ENCODE measurements at regions not wholly inside any gene's neighbourhood (a gene's known extent, or its start where the extent isn't known, plus 50 kb on each side); places are given as distances from the start of the nearest gene placed in this dataset.
"Not testable (repeated sequence)": the region's sequence is repeated elsewhere in the genome, so short reads cannot be mapped to it uniquely, and the experiment has no call there.

DNA sequence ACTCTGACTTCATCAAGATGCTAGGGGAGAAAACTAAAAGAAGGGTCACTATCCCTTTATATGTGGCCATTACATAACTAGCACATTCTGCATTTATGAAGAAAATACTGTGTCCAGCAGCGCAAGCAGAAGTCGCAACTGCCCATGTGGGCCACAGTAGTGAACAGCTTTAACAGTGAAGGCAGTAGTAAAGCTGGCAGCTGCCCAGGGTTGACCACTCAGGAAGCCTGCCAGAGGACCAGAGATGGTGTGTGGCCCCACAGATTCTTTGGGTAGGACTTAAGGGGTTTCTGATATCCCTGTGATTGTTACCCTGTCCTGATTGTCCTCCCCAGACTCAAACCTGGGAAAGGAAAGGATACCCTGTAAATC, 88.3 kb upstream of the NT5E start:
- DNase-seq, result no peak
- Mint-ChIP-seq H3K4me1 (ENCODE audit: low read depth, unreplicated experiment) (no peaks in the 10 kb centered on the region), H3K4me3 (ENCODE audit: unreplicated experiment) (no peak overlapping the region), H3K27ac (ENCODE audit: unreplicated experiment) (no peak overlapping the region), H3K9me3 (ENCODE audit: unreplicated experiment) (no peaks in the 10 kb centered on the region), H3K36me3 (ENCODE audit: insufficient read depth, unreplicated experiment) (no peaks in the 10 kb centered on the region), H3K27me3 (ENCODE audit: insufficient read depth, unreplicated experiment) (no peaks in the 10 kb centered on the region)
- POLR2A ChIA-PET, result interaction anchor here (1.2 kb wide), 1 partner anchor 317 kb away, joined by 3 read pairs; no protein-coding TSS in a partner anchor
- H3K36me3 ChIP-seq (ENCODE audit: control insufficient read depth, insufficient read depth, low read length), result no peaks in the 10 kb centered on the region
- no peaks in the 10 kb centered on the region for H3K27me3 ChIP-seq (replicated peaks; ENCODE audit: control insufficient read depth, insufficient read depth, low read length)
- peaks cover 14% of the 10 kb centered on the region for H3K4me1 ChIP-seq
- no peak overlapping the region for H3K4me3 ChIP-seq (ENCODE audit: low read depth, low read length)
- no peaks in the 10 kb centered on the region for H3K9me3 ChIP-seq
- BruUV-seq (replicated peaks), result no TSS peak
- TF ChIP-seq, protein P1, sequence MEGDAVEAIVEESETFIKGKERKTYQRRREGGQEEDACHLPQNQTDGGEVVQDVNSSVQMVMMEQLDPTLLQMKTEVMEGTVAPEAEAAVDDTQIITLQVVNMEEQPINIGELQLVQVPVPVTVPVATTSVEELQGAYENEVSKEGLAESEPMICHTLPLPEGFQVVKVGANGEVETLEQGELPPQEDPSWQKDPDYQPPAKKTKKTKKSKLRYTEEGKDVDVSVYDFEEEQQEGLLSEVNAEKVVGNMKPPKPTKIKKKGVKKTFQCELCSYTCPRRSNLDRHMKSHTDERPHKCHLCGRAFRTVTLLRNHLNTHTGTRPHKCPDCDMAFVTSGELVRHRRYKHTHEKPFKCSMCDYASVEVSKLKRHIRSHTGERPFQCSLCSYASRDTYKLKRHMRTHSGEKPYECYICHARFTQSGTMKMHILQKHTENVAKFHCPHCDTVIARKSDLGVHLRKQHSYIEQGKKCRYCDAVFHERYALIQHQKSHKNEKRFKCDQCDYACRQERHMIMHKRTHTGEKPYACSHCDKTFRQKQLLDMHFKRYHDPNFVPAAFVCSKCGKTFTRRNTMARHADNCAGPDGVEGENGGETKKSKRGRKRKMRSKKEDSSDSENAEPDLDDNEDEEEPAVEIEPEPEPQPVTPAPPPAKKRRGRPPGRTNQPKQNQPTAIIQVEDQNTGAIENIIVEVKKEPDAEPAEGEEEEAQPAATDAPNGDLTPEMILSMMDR (IDR thresholded peaks at IDR 0.05; ENCODE audit: insufficient read depth in 1 of 2, low read depth in 1 of 2, low read length in 1 of 2, severe bottlenecking in 1 of 2, unreplicated experiment in 1 of 2), result no peak
- CTCF ChIA-PET, result interaction anchor here (0.7 kb wide), 1 partner anchor 114 kb away, joined by 3 read pairs; no protein-coding TSS in a partner anchor
- intact Hi-C loops (cut with micrococcal nuclease; ENCODE audit: unreplicated experiment), result no loop called here

DNA sequence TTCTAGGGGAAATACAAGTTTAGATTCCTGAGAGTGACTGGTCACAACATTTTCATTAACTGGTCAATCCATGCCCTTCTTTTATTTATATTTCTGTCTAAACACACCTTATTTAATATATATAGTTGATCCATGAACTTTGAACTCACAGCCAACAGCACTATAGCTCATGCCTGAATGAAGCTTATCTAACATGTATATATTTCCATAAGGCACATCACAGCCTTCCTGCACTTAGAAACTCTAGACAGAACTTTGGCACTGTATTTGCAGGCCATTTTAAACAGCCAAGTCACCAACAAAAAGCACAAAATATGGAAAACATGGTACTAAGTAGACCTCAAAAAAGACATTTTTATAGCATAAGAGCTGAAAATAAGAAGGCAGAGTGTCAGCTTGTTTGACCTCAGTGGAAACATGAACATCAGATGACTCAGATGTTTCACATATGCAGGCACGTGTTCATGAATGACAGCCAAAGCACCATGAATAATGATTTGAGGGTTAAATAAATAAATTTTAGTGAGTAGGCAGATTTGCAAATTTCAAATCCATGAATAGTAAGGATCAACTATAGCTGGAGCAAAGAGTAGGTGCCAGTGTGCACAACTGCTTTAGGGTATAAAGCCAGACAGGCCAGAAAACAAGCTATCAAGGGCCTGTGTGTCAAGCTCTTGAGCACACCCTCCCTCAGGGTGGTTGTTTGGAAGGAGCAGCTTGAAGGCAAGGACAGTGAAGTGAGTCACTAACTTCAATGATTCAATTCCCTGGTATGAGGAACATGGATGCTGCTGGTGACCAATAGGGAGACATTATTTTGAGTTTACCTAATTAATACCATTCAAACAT, 88.9 kb upstream of the NT5E start:
- ChIA-PET POLR2A (interaction anchor here (1.2 kb wide), 1 partner anchor 318 kb away, joined by 3 read pairs; no protein-coding TSS in a partner anchor), CTCF (interaction anchor here (0.6 to 1.4 kb wide), 4 partner anchors 27 to 170 kb away, joined by 3 to 4 read pairs (median 3); no protein-coding TSS in a partner anchor)
- Histone ChIP-seq H3K9me3 (no peaks in the 10 kb centered on the region), H3K4me3 (ENCODE audit: low read depth, low read length) (no peak overlapping the region), H3K27me3 (replicated peaks; ENCODE audit: control insufficient read depth, insufficient read depth, low read length) (no peaks in the 10 kb centered on the region), H3K4me1 (peaks cover 14% of the 10 kb centered on the region), H3K36me3 (ENCODE audit: control insufficient read depth, insufficient read depth, low read length) (no peaks in the 10 kb centered on the region)
- no peak overlapping the region for H3K4me3 Mint-ChIP-seq (ENCODE audit: unreplicated experiment)
- no peaks in the 10 kb centered on the region for H3K9me3 Mint-ChIP-seq (ENCODE audit: unreplicated experiment)
- DNase-seq, result no peak
- no peaks in the 10 kb centered on the region for H3K36me3 Mint-ChIP-seq (ENCODE audit: insufficient read depth, unreplicated experiment)
- intact Hi-C loops (cut with micrococcal nuclease; ENCODE audit: unreplicated experiment), result no loop called here
- H3K27me3 Mint-ChIP-seq (ENCODE audit: insufficient read depth, unreplicated experiment), result no peaks in the 10 kb centered on the region
- no peak overlapping the region for H3K27ac Mint-ChIP-seq (ENCODE audit: unreplicated experiment)
- TF ChIP-seq, protein P1 (IDR thresholded peaks at IDR 0.05; ENCODE audit: insufficient read depth in 1 of 2, low read depth in 1 of 2, low read length in 1 of 2, severe bottlenecking in 1 of 2, unreplicated experiment in 1 of 2), result no peak
- no TSS peak for BruUV-seq (replicated peaks)
- no peaks in the 10 kb centered on the region for H3K4me1 Mint-ChIP-seq (ENCODE audit: low read depth, unreplicated experiment)

DNA sequence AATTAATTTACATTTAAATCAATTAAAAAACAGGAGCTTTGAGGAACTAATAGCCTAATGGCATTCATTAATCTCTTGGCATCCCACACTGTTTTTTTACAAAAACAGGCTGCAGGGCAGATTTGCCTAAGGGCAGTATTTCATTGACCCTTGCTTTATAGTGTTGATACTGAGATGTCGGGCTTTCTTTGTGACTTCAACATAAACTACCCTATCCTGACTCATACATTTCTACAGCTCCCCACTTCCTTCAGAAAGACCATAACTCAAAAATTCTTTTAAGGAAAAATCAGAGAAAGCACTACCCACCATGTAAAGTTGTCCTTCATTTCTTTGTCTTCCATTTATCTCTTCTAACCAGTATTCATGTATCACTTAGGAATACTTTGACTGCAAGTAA, 92.2 kb upstream of the NT5E start:
- TF ChIP-seq, protein P1 (IDR thresholded peaks at IDR 0.05; ENCODE audit: insufficient read depth in 1 of 2, low read depth in 1 of 2, low read length in 1 of 2, severe bottlenecking in 1 of 2, unreplicated experiment in 1 of 2), result no peak
- Histone ChIP-seq H3K9me3 (no peaks in the 10 kb centered on the region), H3K4me1 (peaks cover 14% of the 10 kb centered on the region), H3K36me3 (ENCODE audit: control insufficient read depth, insufficient read depth, low read length) (no peaks in the 10 kb centered on the region), H3K4me3 (ENCODE audit: low read depth, low read length) (no peak overlapping the region), H3K27me3 (replicated peaks; ENCODE audit: control insufficient read depth, insufficient read depth, low read length) (no peaks in the 10 kb centered on the region)
- intact Hi-C loops (cut with micrococcal nuclease; ENCODE audit: unreplicated experiment), result loop anchor here (5.0 kb wide), 1 partner anchor 320 kb away; no protein-coding TSS in a partner anchor
- POLR2A ChIA-PET, result no interaction called here
- H3K27ac Mint-ChIP-seq (ENCODE audit: unreplicated experiment), result no peak overlapping the region
- no peaks in the 10 kb centered on the region for H3K27me3 Mint-ChIP-seq (ENCODE audit: insufficient read depth, unreplicated experiment)
- BruUV-seq (replicated peaks), result no TSS peak
- DNase-seq, result no peak
- H3K4me1 Mint-ChIP-seq (ENCODE audit: low read depth, unreplicated experiment), result no peaks in the 10 kb centered on the region
- H3K36me3 Mint-ChIP-seq (ENCODE audit: insufficient read depth, unreplicated experiment), result no peaks in the 10 kb centered on the region
- no peaks in the 10 kb centered on the region for H3K9me3 Mint-ChIP-seq (ENCODE audit: unreplicated experiment)
- CTCF ChIA-PET, result no interaction called here
- H3K4me3 Mint-ChIP-seq (ENCODE audit: unreplicated experiment), result no peak overlapping the region

DNA sequence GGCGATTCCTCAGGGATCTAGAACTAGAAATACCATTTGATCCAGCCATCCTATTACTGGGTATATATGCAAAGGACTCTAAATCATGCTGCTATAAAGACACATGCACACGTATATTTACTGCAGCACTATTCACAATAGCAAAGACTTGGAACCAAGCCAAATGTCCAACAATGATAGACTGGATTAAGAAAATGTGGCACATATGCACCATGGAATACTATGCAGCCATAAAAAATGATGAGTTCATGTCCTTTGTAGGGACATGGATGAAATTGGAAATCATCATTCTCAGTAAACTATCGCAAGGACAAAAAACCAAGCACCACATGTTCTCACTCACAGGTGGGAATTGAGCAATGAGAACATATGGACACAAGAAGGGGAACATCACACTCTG, 93.1 kb upstream of the NT5E start:
- intact Hi-C loops (cut with micrococcal nuclease; ENCODE audit: unreplicated experiment), result loop anchor here (5.0 kb wide), 1 partner anchor 321 kb away; no protein-coding TSS in a partner anchor
- CTCF ChIA-PET; H3K27me3 ChIP-seq (replicated peaks; ENCODE audit: control insufficient read depth, insufficient read depth, low read length); H3K9me3 Mint-ChIP-seq (ENCODE audit: unreplicated experiment); BruUV-seq (replicated peaks); H3K4me3 Mint-ChIP-seq (ENCODE audit: unreplicated experiment); DNase-seq; H3K9me3 ChIP-seq; H3K27me3 Mint-ChIP-seq (ENCODE audit: insufficient read depth, unreplicated experiment); H3K36me3 ChIP-seq (ENCODE audit: control insufficient read depth, insufficient read depth, low read length); H3K4me1 Mint-ChIP-seq (ENCODE audit: low read depth, unreplicated experiment); H3K27ac Mint-ChIP-seq (ENCODE audit: unreplicated experiment); H3K4me3 ChIP-seq (ENCODE audit: low read depth, low read length); H3K36me3 Mint-ChIP-seq (ENCODE audit: insufficient read depth, unreplicated experiment); POLR2A ChIA-PET: not testable (repeated sequence)
- H3K4me1 ChIP-seq, result peaks cover 10% of the 10 kb centered on the region
